ENCODE measurements at regions not wholly inside any gene's neighbourhood (a gene's known extent, or its start where the extent isn't known, plus 50 kb on each side); places are given as distances from the start of the nearest gene placed in this dataset.

DNA sequence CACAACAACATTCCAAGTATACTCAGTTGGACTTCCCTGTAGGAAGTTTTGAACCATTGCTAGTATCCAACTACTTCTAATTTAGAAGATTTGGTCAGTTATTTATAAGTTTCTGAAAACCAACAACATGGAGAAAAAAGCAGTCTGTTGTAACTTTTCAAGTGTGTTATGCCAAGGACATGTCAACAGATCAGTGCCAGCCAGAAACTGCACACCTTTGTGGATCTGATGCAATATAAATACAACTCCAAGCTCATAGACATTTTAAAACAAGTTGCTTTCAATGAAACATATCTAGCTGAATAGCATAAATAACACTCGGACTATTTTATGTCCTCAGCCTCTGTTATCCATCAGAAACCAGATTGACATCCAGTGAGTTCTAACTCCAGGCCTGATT is 58.3 kb upstream of the CARMIL1 start:
- TF ChIP-seq, protein P1, sequence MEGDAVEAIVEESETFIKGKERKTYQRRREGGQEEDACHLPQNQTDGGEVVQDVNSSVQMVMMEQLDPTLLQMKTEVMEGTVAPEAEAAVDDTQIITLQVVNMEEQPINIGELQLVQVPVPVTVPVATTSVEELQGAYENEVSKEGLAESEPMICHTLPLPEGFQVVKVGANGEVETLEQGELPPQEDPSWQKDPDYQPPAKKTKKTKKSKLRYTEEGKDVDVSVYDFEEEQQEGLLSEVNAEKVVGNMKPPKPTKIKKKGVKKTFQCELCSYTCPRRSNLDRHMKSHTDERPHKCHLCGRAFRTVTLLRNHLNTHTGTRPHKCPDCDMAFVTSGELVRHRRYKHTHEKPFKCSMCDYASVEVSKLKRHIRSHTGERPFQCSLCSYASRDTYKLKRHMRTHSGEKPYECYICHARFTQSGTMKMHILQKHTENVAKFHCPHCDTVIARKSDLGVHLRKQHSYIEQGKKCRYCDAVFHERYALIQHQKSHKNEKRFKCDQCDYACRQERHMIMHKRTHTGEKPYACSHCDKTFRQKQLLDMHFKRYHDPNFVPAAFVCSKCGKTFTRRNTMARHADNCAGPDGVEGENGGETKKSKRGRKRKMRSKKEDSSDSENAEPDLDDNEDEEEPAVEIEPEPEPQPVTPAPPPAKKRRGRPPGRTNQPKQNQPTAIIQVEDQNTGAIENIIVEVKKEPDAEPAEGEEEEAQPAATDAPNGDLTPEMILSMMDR (IDR thresholded peaks at IDR 0.05): no peak
- no peak for TF ChIP-seq POLR2A (IDR thresholded peaks at IDR 0.05)

Data from uterus (tissue), 2 donors.